ENCODE measurements at regions not wholly inside any gene's neighbourhood (a gene's known extent, or its start where the extent isn't known, plus 50 kb on each side); places are given as distances from the start of the nearest gene placed in this dataset.
"Not testable (repeated sequence)": the region's sequence is repeated elsewhere in the genome, so short reads cannot be mapped to it uniquely, and the experiment has no call there.

DNA sequence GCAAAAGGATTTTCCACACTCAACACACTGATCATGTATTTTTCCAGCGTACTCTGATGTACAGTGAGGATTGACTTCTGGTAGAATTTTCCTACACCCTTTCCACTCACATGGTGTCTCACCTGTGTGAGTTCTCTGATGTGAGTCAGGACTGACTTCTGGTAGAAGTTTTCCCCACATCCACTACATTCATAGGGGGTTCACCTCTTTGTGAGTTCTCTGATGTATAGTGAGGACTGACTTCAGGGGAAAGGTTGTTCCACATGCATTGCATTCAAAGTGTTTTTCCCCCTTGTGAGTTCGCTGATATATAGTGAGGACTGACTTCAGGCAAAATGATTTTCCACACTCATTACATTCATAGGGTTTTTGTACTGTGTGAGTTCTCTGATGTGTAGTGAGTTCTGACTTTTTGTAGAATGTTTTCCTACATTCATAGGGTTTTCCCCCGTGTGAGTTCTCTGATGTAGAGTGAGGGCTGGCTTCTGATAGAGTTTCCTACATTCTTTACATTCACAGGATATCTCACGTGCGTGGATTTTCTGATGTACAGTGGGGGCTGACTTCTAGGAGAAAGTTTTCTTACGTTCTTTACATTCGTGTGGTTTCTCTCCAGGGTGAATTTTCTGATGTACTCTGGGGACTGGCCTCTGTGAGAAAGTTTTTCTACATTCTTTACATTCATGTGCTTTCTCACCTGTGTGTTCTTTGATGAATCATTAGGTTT is 146.5 kb downstream of the GLRX3 start:
- CTCF ChIA-PET = no interaction called here
- no peak overlapping the region for H3K4me3 Mint-ChIP-seq

DNA sequence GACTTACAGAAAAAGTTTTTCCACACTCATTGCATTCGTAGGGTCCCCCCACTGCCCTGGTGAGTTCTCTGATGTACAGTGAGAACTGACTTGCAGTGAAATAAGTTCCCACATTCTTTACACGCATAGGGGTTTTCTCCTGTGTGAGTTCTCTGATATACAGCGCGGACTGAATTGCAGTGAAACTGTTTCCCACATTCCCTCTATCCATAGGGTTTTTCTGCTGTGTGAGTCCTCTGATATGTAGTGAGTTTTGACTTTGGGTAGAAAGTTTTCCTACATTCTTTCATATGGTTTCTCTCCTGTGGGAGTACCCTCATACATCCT is 147.0 kb downstream of the GLRX3 start:
- Mint-ChIP-seq H3K27me3 (no peaks in the 10 kb centered on the region), H3K27ac (no peak overlapping the region), H3K9me3 (peaks cover 88% of the 10 kb centered on the region), H3K4me1 (ENCODE audit: low read depth) (no peaks in the 10 kb centered on the region), H3K4me3 (no peak overlapping the region), H3K36me3 (peaks cover 40% of the 10 kb centered on the region)
- CTCF ChIA-PET = no interaction called here
- POLR2A ChIA-PET = no interaction called here
- intact Hi-C loops (cut with micrococcal nuclease) = no loop called here
- DNase-seq = no peak

More for the DNA sequence above, 146.5 kb downstream of the GLRX3 start:
- Mint-ChIP-seq H3K36me3 (peaks cover 40% of the 10 kb centered on the region), H3K27ac (no peak overlapping the region), H3K9me3 (peaks cover 90% of the 10 kb centered on the region), H3K27me3 (no peaks in the 10 kb centered on the region), H3K4me1 (ENCODE audit: low read depth) (no peaks in the 10 kb centered on the region)
- DNase-seq = no peak
- intact Hi-C loops (cut with micrococcal nuclease) = no loop called here
- POLR2A ChIA-PET = no interaction called here

DNA sequence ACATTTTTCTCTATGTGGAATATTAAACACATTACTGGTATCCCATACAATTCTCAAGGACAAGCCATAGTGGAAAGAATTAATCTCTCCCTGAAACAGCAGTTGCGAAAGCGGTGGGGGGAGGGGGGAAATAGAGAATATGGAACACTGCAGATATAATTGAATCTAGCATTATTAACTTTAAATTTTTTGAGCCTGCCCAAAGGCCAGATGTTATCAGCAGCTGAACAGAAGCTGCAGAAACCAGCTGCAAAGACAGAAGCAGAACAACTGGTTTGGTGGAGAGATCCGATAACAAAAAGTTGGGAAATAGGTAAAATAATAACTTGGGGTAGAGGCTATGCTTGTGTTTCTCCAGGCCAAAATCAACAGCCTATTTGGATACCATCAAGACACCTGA is 159.6 kb downstream of the GLRX3 start:
- H3K27ac Mint-ChIP-seq; intact Hi-C loops (cut with micrococcal nuclease); POLR2A ChIA-PET: not testable (repeated sequence)

DNA sequence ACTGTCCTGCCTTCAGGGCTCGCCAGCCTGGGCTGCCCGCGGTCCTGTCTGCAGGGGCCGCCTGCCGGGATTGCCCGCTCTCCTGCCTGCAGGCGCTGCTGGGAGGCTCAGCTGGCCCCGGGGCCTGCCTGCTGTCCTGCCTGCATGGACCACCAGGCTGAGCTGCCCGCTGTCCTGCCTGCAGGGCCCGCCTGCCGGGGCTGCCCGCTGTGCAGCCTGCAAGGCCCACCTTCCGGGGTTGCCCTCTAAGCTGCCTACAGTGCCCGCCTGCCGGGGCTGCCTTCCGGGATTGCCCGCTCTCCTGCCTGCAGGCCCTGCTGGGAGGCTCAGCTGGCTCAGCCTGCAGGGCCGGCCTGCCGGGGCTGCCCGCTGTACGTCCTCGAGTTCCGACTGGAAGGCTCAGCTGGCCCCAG is 164.4 kb downstream of the GLRX3 start:
- peaks cover 54% of the 10 kb centered on the region for H3K9me3 Mint-ChIP-seq
- intact Hi-C loops (cut with micrococcal nuclease) = no loop called here
- CTCF ChIA-PET = interaction anchor here (1.6 kb wide), 2 partner anchors 9 to 11 kb away, joined by 3 to 6 read pairs; no protein-coding TSS in a partner anchor
- DNase-seq = peak; percentile 39
- POLR2A ChIA-PET = interaction anchor here (1.0 kb wide), 1 partner anchor 833 kb away, joined by 3 read pairs; no protein-coding TSS in a partner anchor
- H3K4me3 Mint-ChIP-seq = peak overlapping the region; percentile 75
- peaks cover 7% of the 10 kb centered on the region for H3K4me1 Mint-ChIP-seq (ENCODE audit: low read depth)
- peaks cover 12% of the 10 kb centered on the region for H3K36me3 Mint-ChIP-seq
- no peaks in the 10 kb centered on the region for H3K27me3 Mint-ChIP-seq
- H3K27ac Mint-ChIP-seq = no peak overlapping the region

More for the DNA sequence above, 159.6 kb downstream of the GLRX3 start:
- H3K36me3 Mint-ChIP-seq; H3K4me1 Mint-ChIP-seq (ENCODE audit: low read depth); DNase-seq; H3K4me3 Mint-ChIP-seq; H3K27me3 Mint-ChIP-seq; CTCF ChIA-PET: not testable (repeated sequence)
- H3K9me3 Mint-ChIP-seq = peaks cover 73% of the 10 kb centered on the region

DNA sequence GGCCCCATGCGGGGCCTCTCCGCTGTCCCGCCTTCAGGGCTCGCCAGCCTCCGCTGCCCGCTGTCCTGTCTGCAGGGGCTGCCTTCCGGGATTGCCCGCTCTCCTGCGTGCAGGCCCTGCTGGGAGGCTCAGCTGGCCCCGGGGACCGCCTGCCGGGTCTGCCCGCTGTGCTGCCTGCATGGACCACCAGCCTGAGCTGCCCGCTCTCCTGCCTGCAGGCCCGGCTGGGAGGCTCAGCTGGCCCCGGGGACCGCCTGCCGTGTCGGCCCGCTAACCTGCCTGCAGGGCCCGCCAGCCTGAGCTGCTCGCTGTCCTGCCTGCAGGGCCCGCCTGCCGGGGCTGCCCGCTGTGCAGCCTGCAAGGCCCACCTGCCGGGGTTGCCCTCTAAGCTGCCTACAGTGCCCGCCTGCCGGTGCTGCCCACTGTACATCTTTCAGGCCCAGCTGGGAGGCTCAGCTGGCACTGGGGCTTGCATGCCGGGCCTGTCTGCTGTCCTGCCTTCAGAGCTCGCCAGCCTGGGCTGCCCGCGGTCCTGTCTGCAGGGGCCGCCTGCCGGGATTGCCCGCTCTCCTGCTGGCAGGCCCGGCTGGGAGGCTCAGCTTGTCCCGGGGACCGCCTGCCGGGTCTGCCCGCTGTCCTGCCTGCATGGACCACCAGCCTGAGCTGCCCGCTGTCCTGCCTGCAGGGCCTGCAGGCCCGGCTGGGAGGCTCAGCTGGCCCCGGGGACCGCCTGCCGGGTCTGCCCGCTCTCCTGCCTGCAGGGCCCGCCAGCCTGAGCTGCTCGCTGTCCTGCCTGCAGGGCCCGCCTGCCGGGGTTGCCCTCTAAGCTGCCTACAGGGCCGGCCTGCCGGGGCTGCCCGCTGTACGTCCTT is 165.1 kb downstream of the GLRX3 start:
- peak; percentile 72 for DNase-seq
- Mint-ChIP-seq H3K9me3 (peaks cover 49% of the 10 kb centered on the region), H3K27me3 (no peaks in the 10 kb centered on the region), H3K4me3 (peak overlapping the region; percentile 75), H3K27ac (peak overlapping the region; percentile 80), H3K4me1 (ENCODE audit: low read depth) (peaks cover 7% of the 10 kb centered on the region), H3K36me3 (peaks cover 12% of the 10 kb centered on the region)
- intact Hi-C loops (cut with micrococcal nuclease) = no loop called here
- POLR2A ChIA-PET = interaction anchor here (1.0 kb wide), 1 partner anchor 834 kb away, joined by 3 read pairs; no protein-coding TSS in a partner anchor
- CTCF ChIA-PET = interaction anchor here (1.1 to 1.6 kb wide), 3 partner anchors 10 to 111 kb away, joined by 3 to 6 read pairs (median 3); no protein-coding TSS in a partner anchor

DNA sequence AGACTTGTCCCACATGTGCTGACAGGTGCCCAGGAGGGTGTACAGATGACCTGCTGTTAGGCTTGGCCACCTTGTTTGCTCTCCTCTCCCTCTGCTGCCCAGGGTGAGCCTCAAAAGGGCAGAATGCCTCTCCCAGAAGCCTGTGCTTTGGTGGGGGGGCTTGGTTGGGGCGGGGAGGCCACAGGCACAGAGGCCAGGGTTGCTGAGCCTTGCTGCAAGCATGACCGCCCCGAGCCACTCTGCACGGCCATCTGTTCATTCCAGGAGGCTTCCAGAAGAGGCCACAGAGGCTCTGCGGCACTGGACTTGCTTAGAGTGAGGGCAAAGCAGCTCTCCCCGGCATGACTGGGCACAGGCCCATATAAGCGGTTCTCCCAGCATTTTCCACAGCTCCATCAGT is 190.8 kb downstream of the GLRX3 start:
- no peaks in the 10 kb centered on the region for H3K36me3 Mint-ChIP-seq
- H3K4me3 Mint-ChIP-seq = no peak overlapping the region
- no peaks in the 10 kb centered on the region for H3K27me3 Mint-ChIP-seq
- H3K4me1 Mint-ChIP-seq (ENCODE audit: low read depth) = no peaks in the 10 kb centered on the region
- intact Hi-C loops (cut with micrococcal nuclease) = no loop called here
- ChIA-PET CTCF (no interaction called here), POLR2A (no interaction called here)
- no peak for DNase-seq
- peaks cover 12% of the 10 kb centered on the region for H3K9me3 Mint-ChIP-seq
- H3K27ac Mint-ChIP-seq = no peak overlapping the region

DNA sequence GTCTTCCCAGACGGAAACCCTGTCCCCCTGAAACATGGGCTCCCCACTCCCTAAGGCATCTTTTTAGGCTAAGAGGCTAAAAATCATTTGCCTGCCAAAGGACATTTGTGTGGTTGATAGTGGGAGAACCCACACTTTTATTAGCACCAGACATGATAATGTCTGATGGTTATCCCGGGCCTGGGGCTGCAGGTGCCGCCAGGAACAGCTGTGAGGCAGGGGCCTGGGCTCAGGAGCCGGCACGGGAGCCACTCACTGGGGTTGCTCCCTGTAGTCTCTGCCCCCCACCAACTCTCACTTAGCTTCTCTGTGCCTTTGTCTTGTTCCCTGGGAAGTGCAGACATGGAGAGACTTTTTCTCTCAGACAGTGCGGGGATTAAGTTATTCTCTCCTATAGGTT is 193.6 kb downstream of the GLRX3 start:
- ChIA-PET POLR2A (no interaction called here), CTCF (no interaction called here)
- no peaks in the 10 kb centered on the region for H3K4me1 Mint-ChIP-seq (ENCODE audit: low read depth)
- DNase-seq = no peak
- no peak overlapping the region for H3K4me3 Mint-ChIP-seq
- H3K9me3 Mint-ChIP-seq = peaks cover 4% of the 10 kb centered on the region
- no peaks in the 10 kb centered on the region for H3K27me3 Mint-ChIP-seq
- H3K36me3 Mint-ChIP-seq = no peaks in the 10 kb centered on the region
- intact Hi-C loops (cut with micrococcal nuclease) = loop anchor here (5.0 kb wide), 1 partner anchor 137 kb away; no protein-coding TSS in a partner anchor
- no peak overlapping the region for H3K27ac Mint-ChIP-seq

DNA sequence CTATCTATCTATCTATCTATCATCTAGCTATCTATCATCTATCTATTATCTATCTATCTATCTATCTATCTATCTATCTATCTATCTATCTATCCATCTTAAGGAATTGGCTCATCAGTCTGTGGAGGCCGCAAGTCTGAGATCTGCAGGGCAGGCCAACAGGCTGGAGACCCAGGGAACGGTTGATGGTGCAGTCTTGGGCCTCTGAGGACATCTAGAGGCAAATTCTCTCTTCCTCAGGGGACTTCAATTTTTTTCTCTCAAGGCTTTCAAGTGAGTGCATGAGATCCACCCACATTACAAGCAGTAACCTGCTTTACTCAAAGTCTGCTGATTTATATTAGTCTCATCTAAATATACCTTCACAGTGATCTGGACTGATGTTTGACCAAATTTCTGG is 197.0 kb downstream of the GLRX3 start:
- H3K9me3 Mint-ChIP-seq = no peaks in the 10 kb centered on the region
- no peak overlapping the region for H3K4me3 Mint-ChIP-seq
- no peak for DNase-seq
- H3K4me1 Mint-ChIP-seq (ENCODE audit: low read depth) = no peaks in the 10 kb centered on the region
- no peak overlapping the region for H3K27ac Mint-ChIP-seq
- intact Hi-C loops (cut with micrococcal nuclease) = loop anchor here (5.0 kb wide), 1 partner anchor 141 kb away; no protein-coding TSS in a partner anchor
- H3K36me3 Mint-ChIP-seq = no peaks in the 10 kb centered on the region
- CTCF ChIA-PET = no interaction called here
- H3K27me3 Mint-ChIP-seq = no peaks in the 10 kb centered on the region
- POLR2A ChIA-PET = no interaction called here

DNA sequence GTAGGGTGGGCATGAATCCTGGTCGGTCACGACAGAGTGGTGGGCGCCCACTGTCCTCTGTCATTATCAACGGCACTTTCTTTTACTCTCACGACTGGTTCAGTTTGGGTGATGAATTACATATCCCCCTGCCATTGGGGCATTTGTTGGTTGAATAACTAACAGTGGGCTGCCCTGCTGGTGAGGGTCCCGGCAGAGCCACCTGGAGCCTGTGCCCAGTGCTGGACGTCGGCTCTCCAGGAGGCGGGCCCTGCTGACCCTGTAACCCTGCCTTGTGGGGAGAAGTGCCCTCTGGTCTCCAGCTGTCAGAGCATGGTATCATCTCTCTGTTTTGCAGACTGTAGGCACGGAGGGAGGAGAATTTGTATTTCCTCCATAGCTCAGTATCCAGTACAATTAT is 199.1 kb downstream of the GLRX3 start:
- no peaks in the 10 kb centered on the region for H3K27me3 Mint-ChIP-seq
- no peaks in the 10 kb centered on the region for H3K36me3 Mint-ChIP-seq
- H3K4me1 Mint-ChIP-seq (ENCODE audit: low read depth) = no peaks in the 10 kb centered on the region
- no peaks in the 10 kb centered on the region for H3K9me3 Mint-ChIP-seq
- POLR2A ChIA-PET = no interaction called here
- no peak overlapping the region for H3K27ac Mint-ChIP-seq
- no peak for DNase-seq
- H3K4me3 Mint-ChIP-seq = no peak overlapping the region
- CTCF ChIA-PET = no interaction called here
- intact Hi-C loops (cut with micrococcal nuclease) = no loop called here

DNA sequence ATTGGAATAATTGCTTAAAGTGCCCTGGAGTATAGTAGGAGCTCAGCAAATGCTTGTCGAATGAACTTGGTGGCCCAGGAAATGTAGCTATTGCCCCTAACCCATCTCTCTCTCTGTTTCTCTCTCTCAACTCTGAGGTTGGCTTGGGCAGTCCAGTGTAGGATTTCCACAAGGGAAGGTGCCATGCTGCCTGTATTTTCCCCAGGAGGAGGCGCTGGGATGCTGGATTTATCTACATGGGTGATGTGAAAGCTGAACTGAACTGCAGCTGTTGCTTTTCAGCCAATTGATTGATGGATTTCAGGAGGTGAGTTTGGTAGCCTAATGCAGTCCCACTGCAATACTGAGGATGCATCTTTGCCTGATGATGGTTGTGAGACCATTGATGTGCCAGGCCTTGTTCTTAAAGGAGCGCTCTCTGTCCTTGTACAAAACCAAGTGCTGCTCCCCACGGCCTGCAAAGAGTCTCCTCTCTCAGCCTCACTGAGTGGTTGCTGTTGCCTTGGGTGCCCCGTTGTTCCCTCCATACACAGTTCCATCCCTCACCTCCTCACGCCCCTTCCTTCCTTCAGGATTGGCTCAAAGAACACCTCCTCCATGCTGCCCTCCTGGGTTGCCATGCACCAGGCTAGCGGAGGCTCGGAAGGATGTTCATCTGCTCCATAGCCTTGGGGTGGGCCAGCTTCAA is 200.6 kb downstream of the GLRX3 start:
- Mint-ChIP-seq H3K36me3 (no peaks in the 10 kb centered on the region), H3K9me3 (no peaks in the 10 kb centered on the region), H3K4me1 (ENCODE audit: low read depth) (no peaks in the 10 kb centered on the region), H3K27ac (no peak overlapping the region), H3K4me3 (no peak overlapping the region), H3K27me3 (peaks cover 3% of the 10 kb centered on the region)
- CTCF ChIA-PET = no interaction called here
- intact Hi-C loops (cut with micrococcal nuclease) = no loop called here
- DNase-seq = no peak
- POLR2A ChIA-PET = no interaction called here

DNA sequence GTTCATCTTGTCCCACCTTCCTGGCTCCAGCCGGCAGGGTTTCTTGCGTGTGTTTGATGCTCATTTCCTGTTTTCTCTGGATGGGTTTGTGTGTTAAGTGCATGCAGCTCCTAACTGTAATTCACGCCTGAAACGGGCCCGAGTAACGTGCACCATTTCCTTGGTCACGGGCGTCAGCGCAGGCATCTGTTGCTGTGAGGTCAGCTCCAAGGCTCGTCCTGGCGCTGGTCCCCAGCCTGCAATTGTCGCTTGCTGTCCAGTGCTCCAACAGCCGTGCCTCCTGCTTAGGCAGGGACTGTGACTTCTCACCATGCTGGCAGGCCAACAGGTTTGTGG is 201.1 kb downstream of the GLRX3 start:
- DNase-seq = no peak
- Mint-ChIP-seq H3K4me3 (no peak overlapping the region), H3K27me3 (peaks cover 3% of the 10 kb centered on the region), H3K27ac (no peak overlapping the region), H3K9me3 (no peaks in the 10 kb centered on the region), H3K36me3 (no peaks in the 10 kb centered on the region), H3K4me1 (ENCODE audit: low read depth) (no peaks in the 10 kb centered on the region)
- ChIA-PET POLR2A (no interaction called here), CTCF (no interaction called here)
- intact Hi-C loops (cut with micrococcal nuclease) = no loop called here
